Spleen (tissue), 11 donors: ENCODE measurements at regions not wholly inside any gene's neighbourhood (a gene's known extent, or its start where the extent isn't known, plus 50 kb on each side); places are given as distances from the start of the nearest gene placed in this dataset.

Experiments used
- DNase-seq: peaks from one replicate; pipeline ENCODE4 v3.0.0-alpha.2; 2020
- H3K27ac ChIP-seq, 8 donors: fragments of 200-600 bp; sonication (generic) in 7 of 8; 1 replicate in 4 of 8; 2 replicates in 4 of 8; pipeline versions ENCODE4 v1.5.0 to v1.8.0; 2016 to 2021; ENCODE audit warnings: inconsistent platforms in 4 of 8, mild to moderate bottlenecking in 4 of 8, moderate library complexity in 1 of 8
- H3K27me3 ChIP-seq, 7 donors: fragments of 200-600 bp; sonication (generic) in 6 of 7; replicated peaks in 1 of 7; 1 replicate in 4 of 7; 2 replicates in 3 of 7; pipeline versions ENCODE4 v1.5.0 to v1.8.0; 2016 to 2021; ENCODE audit warnings: inconsistent platforms in 3 of 7, mild to moderate bottlenecking in 1 of 7
- H3K36me3 ChIP-seq, 6 donors: fragments of 200-600 bp; sonication (generic) in 5 of 6; 1 replicate in 4 of 6; 2 replicates in 2 of 6; pipeline versions ENCODE4 v1.5.0 to v1.8.0; 2016 to 2021; ENCODE audit warnings: inconsistent platforms in 2 of 6
- H3K4me1 ChIP-seq, 6 donors: fragments of 200-600 bp; sonication (generic) in 5 of 6; 1 replicate in 3 of 6; 2 replicates in 3 of 6; pipeline versions ENCODE4 v1.5.0 to v1.8.0; 2016 to 2021; ENCODE audit warnings: inconsistent platforms in 3 of 6
- H3K4me3 ChIP-seq, 8 donors: fragments of 200-600 bp; sonication (generic) in 7 of 8; 1 replicate in 4 of 8; 2 replicates in 4 of 8; pipeline versions ENCODE4 v1.5.0 to v1.8.0; 2016 to 2021; ENCODE audit warnings: inconsistent platforms in 4 of 8, mild to moderate bottlenecking in 4 of 8, moderate library complexity in 2 of 8
- H3K9me3 ChIP-seq, 8 donors: fragments of 200-600 bp; sonication (generic) in 7 of 8; 1 replicate in 4 of 8; 2 replicates in 4 of 8; pipeline versions ENCODE4 v1.5.0 to v1.8.0; 2016 to 2021; ENCODE audit warnings: inconsistent platforms in 4 of 8
- POLR2A ChIP-seq, 3 donors: fragments of 450-650 bp; IDR thresholded peaks; one replicate each; pipeline ENCODE4 v1.5.1; 2017; ENCODE audit warnings: antibody characterized with exemption in 3 of 3, mild to moderate bottlenecking in 1 of 3
- POLR2AphosphoS5 ChIP-seq, 3 donors: sonication (generic); formaldehyde crosslinking; IDR thresholded peaks; one replicate each; pipeline ENCODE4 v1.5.1; 2017; ENCODE audit warnings: antibody characterized with exemption in 3 of 3
- WGBS, 5 donors: extraction: QIAGEN DNeasy Blood & Tissue Kit in 3 of 5; methylation state at CpG; one replicate each; pipeline versions ENCODE4 v1.1.5 to v1.1.7; 2013 to 2018; 5-methylcytosine and 5-hydroxymethylcytosine counted together
- intact Hi-C: fragments of 100-400 bp; cut with DNase I; formaldehyde crosslinking; loops from one replicate; pipeline ENCODE4 v1.15.0; 2023; ENCODE audit warnings: low total_unique reads
- TF ChIP-seq, protein P1 (sequence below), 11 experiments: fragments of 200-600 bp in 7 of 11; fragments of 450-650 bp in 4 of 11; sonication (generic) in 4 of 11; IDR thresholded peaks in 8 of 11; conservative IDR thresholded peaks in 3 of 11; 1 replicate in 7 of 11; 2 replicates in 4 of 11; pipeline versions ENCODE4 v1.4.0 to v1.8.0; 2016 to 2021; ENCODE audit warnings: antibody characterized with exemption in 11 of 11, inconsistent platforms in 4 of 11, mild to moderate bottlenecking in 1 of 11
- donor health status: healthy with polysubstance abuse.
- donor health status: DM: no; HTN: no; CAD: no; lungs with moderate emphysema.
- donor health status: DM: no; HTN: no; CAD: no.
- donor health status: Bipolar disorder and iron deficiency.
- donor health status: healthy.
- donor health status: DM: no; HTN: no; CAD: no.
- donor health status: DM: yes; HTN: yes; CAD: no.

DNA sequence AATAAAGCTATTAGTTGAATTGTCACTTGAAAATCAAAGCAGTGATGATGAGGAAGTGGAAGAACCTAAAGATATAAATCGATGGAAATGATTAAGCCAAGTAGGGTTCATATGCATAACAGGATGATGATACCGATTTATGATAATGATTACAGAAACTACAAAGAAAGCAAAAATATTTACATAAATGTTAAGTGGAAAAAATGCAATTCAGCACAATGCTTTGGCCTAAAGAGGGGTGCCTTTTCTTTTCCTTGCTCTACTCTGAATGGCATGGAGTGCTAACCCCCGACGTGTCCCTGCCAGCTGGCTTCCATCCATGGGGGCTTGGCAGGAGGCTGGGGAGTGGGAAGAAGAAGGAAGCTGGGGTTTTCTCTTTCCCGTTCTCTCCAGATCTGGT is 240.3 kb downstream of the GATA3 start:
- no peak overlapping the region for H3K27ac ChIP-seq
- H3K27me3 ChIP-seq = peaks cover 0 to 29% (median 0%) of the 10 kb centered on the region in 7 donors
- 70 to 89% (median 83%) methylated on average over 5 of the region's 5 CpGs for WGBS, 5 donors
- H3K36me3 ChIP-seq = no peaks in the 10 kb centered on the region
- TF ChIP-seq, protein P1, sequence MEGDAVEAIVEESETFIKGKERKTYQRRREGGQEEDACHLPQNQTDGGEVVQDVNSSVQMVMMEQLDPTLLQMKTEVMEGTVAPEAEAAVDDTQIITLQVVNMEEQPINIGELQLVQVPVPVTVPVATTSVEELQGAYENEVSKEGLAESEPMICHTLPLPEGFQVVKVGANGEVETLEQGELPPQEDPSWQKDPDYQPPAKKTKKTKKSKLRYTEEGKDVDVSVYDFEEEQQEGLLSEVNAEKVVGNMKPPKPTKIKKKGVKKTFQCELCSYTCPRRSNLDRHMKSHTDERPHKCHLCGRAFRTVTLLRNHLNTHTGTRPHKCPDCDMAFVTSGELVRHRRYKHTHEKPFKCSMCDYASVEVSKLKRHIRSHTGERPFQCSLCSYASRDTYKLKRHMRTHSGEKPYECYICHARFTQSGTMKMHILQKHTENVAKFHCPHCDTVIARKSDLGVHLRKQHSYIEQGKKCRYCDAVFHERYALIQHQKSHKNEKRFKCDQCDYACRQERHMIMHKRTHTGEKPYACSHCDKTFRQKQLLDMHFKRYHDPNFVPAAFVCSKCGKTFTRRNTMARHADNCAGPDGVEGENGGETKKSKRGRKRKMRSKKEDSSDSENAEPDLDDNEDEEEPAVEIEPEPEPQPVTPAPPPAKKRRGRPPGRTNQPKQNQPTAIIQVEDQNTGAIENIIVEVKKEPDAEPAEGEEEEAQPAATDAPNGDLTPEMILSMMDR (IDR thresholded peaks at IDR 0.05 in 8 of 11, conservative IDR thresholded peaks at IDR 0.05 in 3 of 11) = no peak
- TF ChIP-seq POLR2AphosphoS5 (IDR thresholded peaks at IDR 0.05) (no peak), POLR2A (IDR thresholded peaks at IDR 0.05) (no peak)
- intact Hi-C loops = no loop called here
- no peak for DNase-seq
- H3K4me3 ChIP-seq = no peak overlapping the region
- no peaks in the 10 kb centered on the region for H3K4me1 ChIP-seq
- no peaks in the 10 kb centered on the region for H3K9me3 ChIP-seq

DNA sequence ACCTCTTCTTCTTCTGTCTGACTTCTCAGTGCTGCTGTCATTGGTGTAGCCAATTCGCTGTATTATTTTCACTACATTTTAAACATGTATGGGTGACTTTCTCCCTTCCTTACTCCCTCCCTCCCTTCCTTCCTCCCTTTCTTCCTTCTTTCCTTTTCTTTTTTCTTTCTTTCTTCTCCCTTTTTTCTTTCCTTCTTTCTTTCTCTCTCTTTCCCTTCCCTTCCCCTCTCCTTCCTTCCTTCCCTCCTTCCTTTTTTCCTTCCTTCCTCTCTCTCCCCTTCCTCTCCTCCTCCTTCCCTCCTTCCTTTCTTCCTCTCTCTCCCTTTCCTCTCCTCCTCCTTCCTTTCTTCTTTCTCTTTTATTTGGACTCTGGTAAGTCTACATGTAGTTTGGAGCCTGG is 240.8 kb downstream of the GATA3 start:
- no peak for DNase-seq
- Histone ChIP-seq H3K27me3 (peaks cover 0 to 29% (median 0%) of the 10 kb centered on the region in 7 donors), H3K9me3 (no peaks in the 10 kb centered on the region), H3K4me3 (no peak overlapping the region), H3K4me1 (no peaks in the 10 kb centered on the region), H3K27ac (no peak overlapping the region), H3K36me3 (no peaks in the 10 kb centered on the region)
- 91 to 97% (median 94%) methylated on average over 1 of the region's 1 CpG for WGBS, 5 donors
- intact Hi-C loops = no loop called here
- TF ChIP-seq POLR2A (IDR thresholded peaks at IDR 0.05) = no peak
- TF ChIP-seq, protein P1 (IDR thresholded peaks at IDR 0.05 in 8 of 11, conservative IDR thresholded peaks at IDR 0.05 in 3 of 11) = no peak
- no peak for TF ChIP-seq POLR2AphosphoS5 (IDR thresholded peaks at IDR 0.05)

DNA sequence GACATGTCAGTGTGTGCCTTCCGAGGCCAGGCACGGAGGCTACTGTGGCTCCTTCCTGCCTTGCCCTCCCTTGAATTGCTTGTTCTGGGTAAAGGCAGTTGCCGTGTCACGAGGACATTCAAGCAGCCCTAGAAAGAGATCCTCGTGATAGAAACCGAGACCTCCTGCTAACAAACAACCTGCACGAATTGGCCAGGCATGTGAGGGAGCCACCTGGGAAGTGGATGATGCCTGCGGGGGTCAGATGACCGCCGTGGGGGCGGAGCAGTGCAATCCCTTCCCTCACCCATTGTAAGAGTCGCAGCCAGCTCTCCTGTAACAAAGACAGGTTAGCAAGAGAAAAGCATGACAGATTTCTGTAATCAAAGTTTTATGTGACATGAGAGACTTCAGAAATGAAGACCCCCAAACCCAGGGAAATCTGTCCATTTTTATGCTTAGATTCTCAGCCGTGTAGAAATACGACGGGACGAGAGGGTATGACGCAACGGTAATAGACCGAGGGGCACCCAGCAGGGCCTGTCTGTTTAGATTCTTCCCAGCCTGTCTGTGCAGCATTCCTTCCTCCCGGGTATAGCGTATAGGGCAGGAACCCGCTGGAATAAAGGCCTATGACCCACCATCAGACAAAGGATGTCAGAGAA is 241.7 kb downstream of the GATA3 start:
- Histone ChIP-seq H3K9me3 (no peaks in the 10 kb centered on the region), H3K4me1 (no peaks in the 10 kb centered on the region), H3K4me3 (no peak overlapping the region), H3K27me3 (peaks cover 0 to 34% (median 0%) of the 10 kb centered on the region in 7 donors), H3K36me3 (no peaks in the 10 kb centered on the region), H3K27ac (no peak overlapping the region)
- intact Hi-C loops = no loop called here
- TF ChIP-seq POLR2AphosphoS5 (IDR thresholded peaks at IDR 0.05) (no peak), POLR2A (IDR thresholded peaks at IDR 0.05) (no peak)
- TF ChIP-seq, protein P1 (IDR thresholded peaks at IDR 0.05 in 8 of 11, conservative IDR thresholded peaks at IDR 0.05 in 3 of 11) = no peak
- WGBS, 5 donors = 69 to 85% (median 78%) methylated on average over 22 of the region's 22 CpGs
- DNase-seq = no peak

DNA sequence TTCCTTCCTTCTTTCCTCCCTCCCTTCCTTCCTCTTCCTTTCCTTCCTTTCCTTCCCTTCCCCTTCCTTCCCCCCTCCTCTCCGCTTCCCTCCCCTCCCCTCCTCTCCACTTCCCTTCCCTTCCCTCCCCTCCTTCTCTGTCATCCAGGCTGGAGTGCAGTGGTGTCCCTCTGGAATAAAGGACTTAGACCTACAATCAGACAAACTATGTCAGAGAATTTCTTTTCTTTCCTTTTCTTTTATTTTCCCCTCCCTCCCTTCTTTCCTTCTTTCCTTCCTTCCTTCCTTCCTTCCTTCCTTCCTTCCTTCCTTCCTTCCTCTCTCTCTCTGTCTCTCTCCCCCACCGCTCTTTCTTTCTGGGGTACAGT is 242.2 kb downstream of the GATA3 start:
- Histone ChIP-seq H3K36me3 (no peaks in the 10 kb centered on the region), H3K4me1 (no peaks in the 10 kb centered on the region), H3K27ac (no peak overlapping the region), H3K4me3 (no peak overlapping the region), H3K27me3 (peaks cover 0 to 34% (median 0%) of the 10 kb centered on the region in 7 donors), H3K9me3 (no peaks in the 10 kb centered on the region)
- TF ChIP-seq, protein P1 (IDR thresholded peaks at IDR 0.05 in 8 of 11, conservative IDR thresholded peaks at IDR 0.05 in 3 of 11) = no peak
- TF ChIP-seq POLR2A (IDR thresholded peaks at IDR 0.05) (no peak), POLR2AphosphoS5 (IDR thresholded peaks at IDR 0.05) (no peak)
- intact Hi-C loops = no loop called here
- WGBS, 5 donors = 82 to 87% (median 87%) methylated on average over 2 of the region's 2 CpGs
- DNase-seq = no peak
